ENCODE measurements at regions not wholly inside any gene's neighbourhood (a gene's known extent, or its start where the extent isn't known, plus 50 kb on each side); places are given as distances from the start of the nearest gene placed in this dataset.

DNA sequence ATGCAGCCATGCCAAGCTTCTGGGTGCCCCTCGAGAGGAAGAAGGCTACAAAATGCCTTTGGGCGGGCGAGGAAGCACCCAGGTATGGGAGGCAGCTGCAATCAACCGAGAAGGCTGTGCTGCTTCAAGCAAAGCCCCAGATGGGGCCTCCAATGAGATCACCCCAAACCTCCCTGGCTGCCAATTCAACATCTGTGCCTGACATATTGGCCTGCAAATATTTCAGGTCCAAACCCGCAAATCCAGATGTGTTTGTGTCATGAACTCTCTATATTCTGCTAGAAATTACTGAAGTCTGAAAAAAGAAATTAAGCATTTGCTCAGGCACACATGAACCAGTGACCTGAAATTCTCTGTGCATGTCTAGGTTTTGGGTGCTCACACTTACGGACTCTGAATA lies 78.8 kb upstream of the RCN1 start:
- TF ChIP-seq POLR2A (IDR thresholded peaks at IDR 0.05; ENCODE audit: extremely low read depth, insufficient read length), result no peak
- TF ChIP-seq, protein P1, sequence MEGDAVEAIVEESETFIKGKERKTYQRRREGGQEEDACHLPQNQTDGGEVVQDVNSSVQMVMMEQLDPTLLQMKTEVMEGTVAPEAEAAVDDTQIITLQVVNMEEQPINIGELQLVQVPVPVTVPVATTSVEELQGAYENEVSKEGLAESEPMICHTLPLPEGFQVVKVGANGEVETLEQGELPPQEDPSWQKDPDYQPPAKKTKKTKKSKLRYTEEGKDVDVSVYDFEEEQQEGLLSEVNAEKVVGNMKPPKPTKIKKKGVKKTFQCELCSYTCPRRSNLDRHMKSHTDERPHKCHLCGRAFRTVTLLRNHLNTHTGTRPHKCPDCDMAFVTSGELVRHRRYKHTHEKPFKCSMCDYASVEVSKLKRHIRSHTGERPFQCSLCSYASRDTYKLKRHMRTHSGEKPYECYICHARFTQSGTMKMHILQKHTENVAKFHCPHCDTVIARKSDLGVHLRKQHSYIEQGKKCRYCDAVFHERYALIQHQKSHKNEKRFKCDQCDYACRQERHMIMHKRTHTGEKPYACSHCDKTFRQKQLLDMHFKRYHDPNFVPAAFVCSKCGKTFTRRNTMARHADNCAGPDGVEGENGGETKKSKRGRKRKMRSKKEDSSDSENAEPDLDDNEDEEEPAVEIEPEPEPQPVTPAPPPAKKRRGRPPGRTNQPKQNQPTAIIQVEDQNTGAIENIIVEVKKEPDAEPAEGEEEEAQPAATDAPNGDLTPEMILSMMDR (IDR thresholded peaks at IDR 0.05; ENCODE audit: low read depth, low read length), result no peak
- TF ChIP-seq, protein P2, sequence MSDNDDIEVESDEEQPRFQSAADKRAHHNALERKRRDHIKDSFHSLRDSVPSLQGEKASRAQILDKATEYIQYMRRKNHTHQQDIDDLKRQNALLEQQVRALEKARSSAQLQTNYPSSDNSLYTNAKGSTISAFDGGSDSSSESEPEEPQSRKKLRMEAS (IDR thresholded peaks at IDR 0.05; ENCODE audit: low read depth, low read length), result no peak

Data from NB4 (cell line).